Lower leg skin (tissue), 4 donors: ENCODE measurements at regions not wholly inside any gene's neighbourhood (a gene's known extent, or its start where the extent isn't known, plus 50 kb on each side); places are given as distances from the start of the nearest gene placed in this dataset.

Experiments used
- DNase-seq, 2 donors: peaks; one replicate each; pipeline ENCODE4 v3.0.0-alpha.2; 2019; ENCODE audit warnings: low spot score in 2 of 2
- H3K4me3 ChIP-seq: fragments of 200-600 bp; sonication (generic); 2 replicates; pipeline ENCODE4 v1.5.1; 2017; ENCODE audit warnings: mild to moderate bottlenecking, low read depth; ENCODE audit not compliant: poor library complexity, severe bottlenecking
- CTCF ChIP-seq, 3 donors: fragments of 450-650 bp; IDR thresholded peaks; one replicate each; pipeline ENCODE4 v1.5.1; 2016; ENCODE audit warnings: antibody characterized with exemption in 3 of 3, mild to moderate bottlenecking in 3 of 3, moderate library complexity in 2 of 3
- POLR2A ChIP-seq, 2 donors: fragments of 450-650 bp; IDR thresholded peaks; one replicate each; pipeline ENCODE4 v1.6.1; 2016 to 2017; ENCODE audit warnings: antibody characterized with exemption in 2 of 2, mild to moderate bottlenecking in 1 of 2, moderate library complexity in 1 of 2
- WGBS, 2 donors: methylation state at CpG; one replicate each; pipeline ENCODE4 v1.1.5; 2018; 5-methylcytosine and 5-hydroxymethylcytosine counted together
- intact Hi-C: fragments of 100-400 bp; cut with DNase I; formaldehyde crosslinking; loops from one replicate; pipeline ENCODE4 v1.15.0; 2023; ENCODE audit warnings: low total_unique reads

- WGBS, 2 donors, result 40 to 49% methylated on average over 1 of the region's 1 CpG
- no peak for DNase-seq
- TF ChIP-seq CTCF (IDR thresholded peaks at IDR 0.05), result no peak
- no peak for TF ChIP-seq POLR2A (IDR thresholded peaks at IDR 0.05)
- H3K4me3 ChIP-seq, result no peak overlapping the region
- intact Hi-C loops, result no loop called here
Observed at GRCh38 chr1:96059276-96059675, 662.3 kb upstream of the PTBP2 start.

GRCh38 chr1:96059736-96060135, 661.8 kb upstream of the PTBP2 start:
- intact Hi-C loops, result no loop called here
- DNase-seq, result no peak
- WGBS, 2 donors, result 34 to 44% methylated on average over 3 of the region's 3 CpGs
- no peak overlapping the region for H3K4me3 ChIP-seq
- TF ChIP-seq POLR2A (IDR thresholded peaks at IDR 0.05), result no peak
- TF ChIP-seq CTCF (IDR thresholded peaks at IDR 0.05), result no peak

GRCh38 chr1:96060621-96061020, 661.0 kb upstream of the PTBP2 start:
- no peak overlapping the region for H3K4me3 ChIP-seq
- TF ChIP-seq CTCF (IDR thresholded peaks at IDR 0.05) (no peak), POLR2A (IDR thresholded peaks at IDR 0.05) (no peak)
- 33% methylated on average over 6 of the region's 6 CpGs for WGBS, 2 donors
- intact Hi-C loops, result no loop called here
- no peak for DNase-seq

GRCh38 chr1:96072021-96072420, 649.6 kb upstream of the PTBP2 start:
- no peak for TF ChIP-seq CTCF (IDR thresholded peaks at IDR 0.05)
- no peak for TF ChIP-seq POLR2A (IDR thresholded peaks at IDR 0.05)
- intact Hi-C loops, result no loop called here
- DNase-seq, result no peak
- WGBS, 2 donors, result 67 to 74% methylated on average over 3 of the region's 3 CpGs
- H3K4me3 ChIP-seq, result no peak overlapping the region

- intact Hi-C loops, result no loop called here
- 86 to 96% methylated on average over 1 of the region's 1 CpG for WGBS, 2 donors
- DNase-seq, result no peak
Observed at GRCh38 chr1:96073100-96073499, 648.5 kb upstream of the PTBP2 start.

More at GRCh38 chr1:96073100-96073499, 648.5 kb upstream of the PTBP2 start:
- H3K4me3 ChIP-seq, result no peak overlapping the region
- TF ChIP-seq CTCF (IDR thresholded peaks at IDR 0.05) (no peak), POLR2A (IDR thresholded peaks at IDR 0.05) (no peak)
